Activated CD8-positive, alpha-beta memory T cell treated with anti-CD3 and anti-CD28 coated beads for 24 hours (primary cell): ENCODE measurements at regions not wholly inside any gene's neighbourhood (a gene's known extent, or its start where the extent isn't known, plus 50 kb on each side); places are given as distances from the start of the nearest gene placed in this dataset.

Experiments
- DNase-seq: peaks from one replicate; pipeline ENCODE4 v3.0.0-alpha.2; 2020

DNA sequence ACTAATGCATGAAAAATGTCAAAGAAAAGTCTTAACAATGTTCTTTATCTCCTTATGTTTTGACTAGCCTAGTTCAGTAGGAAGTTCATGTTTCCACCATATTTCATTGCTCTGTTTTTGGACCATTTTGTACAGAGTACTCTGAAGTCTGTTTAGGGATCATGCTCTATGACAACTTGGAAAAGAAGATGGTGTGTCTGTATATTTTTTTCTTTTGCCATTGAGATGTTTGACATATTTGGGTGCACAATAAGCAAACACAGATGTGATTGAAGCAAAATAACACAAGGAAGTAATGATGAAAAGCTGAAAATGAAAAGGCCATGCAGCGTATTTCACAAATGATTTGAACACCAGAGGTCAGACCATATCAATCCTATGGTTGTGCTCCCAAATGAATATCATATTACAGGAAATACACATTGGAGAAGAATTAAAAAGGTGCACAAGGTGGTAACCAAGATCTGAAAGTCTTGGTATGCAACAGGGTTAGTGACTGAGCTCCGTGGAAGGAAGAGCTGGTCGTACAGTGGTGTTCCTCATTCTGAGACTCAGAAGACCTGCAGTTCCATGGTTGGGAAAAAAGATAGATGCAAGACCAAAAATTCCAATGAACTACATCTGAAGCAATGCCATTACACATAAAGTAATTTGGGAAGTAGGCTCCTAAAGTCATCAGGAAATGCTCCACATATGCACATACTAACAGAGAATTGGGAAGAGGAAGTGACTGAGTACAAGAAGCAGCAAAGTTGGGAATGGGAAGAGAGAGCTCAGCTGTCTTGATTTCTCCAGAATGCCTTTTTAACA is 463.5 kb downstream of the LMO4 start:
- no peak for DNase-seq

DNA sequence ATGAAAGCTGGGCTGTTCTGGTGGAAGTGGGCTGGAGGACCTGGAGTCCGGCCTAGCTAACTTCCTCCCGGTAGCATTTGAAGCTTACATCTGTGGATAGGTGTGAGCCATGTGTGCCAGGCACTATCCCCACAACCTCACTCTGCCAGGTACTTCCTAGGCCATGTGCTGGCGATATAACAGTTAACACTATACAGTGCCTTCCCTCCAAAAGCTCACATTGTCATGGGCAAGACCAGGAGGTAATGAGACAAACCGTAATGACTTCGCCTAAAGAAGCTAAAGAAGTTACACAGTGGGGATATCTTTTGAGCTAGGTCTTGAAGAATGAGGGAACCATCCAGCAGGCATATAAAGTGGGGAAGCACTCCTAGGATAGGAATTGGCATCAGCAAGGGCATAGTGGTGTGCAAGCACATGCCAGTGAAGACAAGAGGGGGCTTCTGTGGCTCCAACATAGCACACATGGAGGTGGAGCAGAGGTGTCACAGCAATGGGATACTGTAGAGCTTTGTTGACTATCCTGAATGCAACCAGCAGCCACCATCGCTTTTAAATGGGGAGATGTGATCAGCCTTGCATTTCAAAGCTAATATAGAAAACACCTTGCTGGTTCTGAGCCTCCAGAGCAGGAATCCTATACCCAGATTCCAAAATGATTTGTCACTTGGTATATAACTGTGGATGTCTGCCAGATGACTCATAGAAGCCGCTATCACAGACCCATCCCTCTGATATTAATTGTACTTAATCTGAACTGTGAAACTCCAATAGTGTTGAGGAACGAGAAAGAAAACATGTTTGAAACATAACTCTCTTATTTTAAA is 466.3 kb downstream of the LMO4 start:
- no peak for DNase-seq

DNA sequence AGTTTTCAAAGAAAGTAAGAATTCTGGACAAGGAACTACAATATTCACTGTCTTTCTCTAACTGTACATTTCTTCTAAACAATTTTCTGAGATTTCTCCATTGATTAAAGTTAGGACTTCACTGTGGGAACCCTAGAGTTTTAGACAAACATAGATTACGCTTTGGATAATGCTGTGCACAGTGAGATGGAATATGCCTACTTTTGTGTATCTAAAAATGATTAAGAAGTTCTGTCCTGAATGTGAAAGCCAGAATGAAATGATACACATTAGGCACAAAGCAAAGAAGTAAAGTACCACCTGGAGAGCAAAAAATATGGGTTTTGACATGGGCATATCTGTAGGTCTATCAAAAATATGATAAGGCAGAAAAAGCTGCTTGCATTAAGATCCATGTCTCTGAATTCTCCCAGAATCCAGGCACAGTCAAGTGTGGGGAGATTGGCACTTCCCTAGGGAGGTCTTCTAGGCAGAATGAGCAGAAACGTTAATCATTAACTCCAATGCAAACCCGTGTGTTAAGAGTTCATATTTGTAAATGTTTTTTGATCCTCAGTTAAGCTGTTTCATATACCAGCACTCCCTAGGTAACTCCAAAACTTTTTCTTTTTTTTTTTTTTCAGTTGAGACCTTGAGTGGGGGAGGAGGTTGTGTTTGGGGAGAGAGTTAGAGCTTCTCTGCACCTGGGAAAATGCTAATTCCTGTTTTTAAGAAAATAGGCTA is 467.1 kb downstream of the LMO4 start:
- DNase-seq: no peak

DNA sequence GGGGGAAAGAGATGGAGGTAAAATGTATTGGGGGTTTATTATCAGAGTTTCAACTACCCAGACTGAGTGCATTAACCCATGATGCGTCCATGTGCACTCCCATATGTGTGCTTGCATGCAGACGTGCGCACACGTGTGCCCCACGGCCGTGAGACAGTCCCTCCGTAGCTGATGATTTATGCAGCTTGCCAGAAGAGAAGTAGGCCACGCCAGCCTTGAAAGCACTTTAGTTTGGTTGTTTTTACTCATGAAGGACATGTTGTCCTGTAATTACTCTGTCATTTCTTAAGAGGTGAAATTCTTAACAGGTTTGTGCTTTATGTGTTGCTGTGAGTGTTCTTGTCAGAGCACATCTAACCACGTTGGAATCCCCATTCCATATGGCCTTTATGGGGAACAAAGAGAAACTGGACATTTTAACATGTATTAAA is 467.8 kb downstream of the LMO4 start:
- DNase-seq: no peak

DNA sequence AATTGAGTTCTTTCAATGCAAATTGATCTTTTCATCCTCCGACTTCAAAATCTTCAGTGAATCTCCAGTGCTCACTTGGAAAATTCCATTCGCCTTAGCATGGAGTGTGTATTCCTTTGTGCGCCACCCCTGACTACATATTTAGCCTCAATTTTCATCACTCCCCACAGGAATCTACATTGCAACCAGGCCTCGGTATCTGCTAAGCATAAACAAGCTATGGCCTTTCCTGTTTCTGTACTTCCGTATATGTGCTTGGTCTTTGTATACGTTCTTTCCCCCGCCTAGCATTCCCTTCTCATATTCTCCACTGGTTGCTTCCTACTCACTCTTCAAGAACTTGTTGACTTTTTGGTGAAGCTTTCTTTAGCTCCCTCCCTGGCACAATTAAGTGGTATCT is 470.8 kb downstream of the LMO4 start:
- DNase-seq: no peak

DNA sequence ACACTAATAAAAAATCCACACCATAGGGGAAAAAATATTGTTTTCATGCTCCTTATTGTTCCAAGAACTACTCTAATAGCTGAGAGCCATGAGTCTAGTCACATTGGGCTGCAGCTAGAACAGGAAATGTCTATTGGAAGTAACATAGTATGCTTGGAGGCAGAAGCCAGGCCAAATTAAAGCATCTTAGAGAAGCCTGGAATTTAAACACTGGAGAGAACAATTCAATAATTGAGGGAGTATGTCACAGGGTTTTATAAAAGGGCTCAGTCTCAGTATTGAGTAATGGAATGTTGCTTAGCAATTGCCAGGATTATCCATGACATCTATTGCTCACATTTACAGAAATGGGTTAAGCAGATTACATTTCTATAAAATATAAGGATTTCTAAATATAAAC is 471.3 kb downstream of the LMO4 start:
- DNase-seq: no peak

DNA sequence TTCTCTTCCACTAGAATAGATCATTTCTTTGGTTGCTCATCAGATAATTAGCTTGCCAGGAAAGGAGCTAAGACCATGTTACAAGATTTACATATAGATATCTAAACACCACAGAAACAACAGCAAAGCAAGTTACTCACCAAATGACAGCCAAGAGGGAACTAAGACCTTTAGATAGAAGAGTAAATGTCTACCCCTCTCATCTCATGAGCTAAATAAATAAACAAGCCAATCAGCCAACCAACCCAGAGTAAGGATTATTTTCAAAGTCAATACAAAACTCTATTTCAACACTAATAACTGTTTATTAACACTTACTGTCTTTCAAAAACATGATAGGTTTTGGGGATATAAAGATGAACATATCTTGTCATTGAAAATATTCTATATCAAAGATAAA is 474.7 kb downstream of the LMO4 start:
- no peak for DNase-seq

DNA sequence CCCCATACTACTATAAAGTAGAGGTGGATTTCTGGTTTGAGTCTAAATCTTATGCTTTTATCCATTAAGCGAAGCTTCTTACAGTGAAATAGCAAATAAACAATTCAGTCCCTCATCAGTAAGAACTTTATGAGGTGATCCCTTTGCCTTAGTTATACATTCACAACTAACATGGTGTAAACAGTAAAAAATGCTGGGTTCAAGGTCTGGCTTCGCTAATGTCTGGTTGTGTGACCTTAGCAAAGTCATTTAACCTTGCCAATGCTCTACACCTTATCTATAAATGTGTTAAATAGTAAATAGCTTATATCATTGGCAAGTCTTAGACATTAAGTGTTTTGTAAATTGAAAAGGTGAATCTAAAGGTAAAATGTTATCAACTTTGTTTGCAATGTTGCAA is 475.4 kb downstream of the LMO4 start:
- DNase-seq: no peak

DNA sequence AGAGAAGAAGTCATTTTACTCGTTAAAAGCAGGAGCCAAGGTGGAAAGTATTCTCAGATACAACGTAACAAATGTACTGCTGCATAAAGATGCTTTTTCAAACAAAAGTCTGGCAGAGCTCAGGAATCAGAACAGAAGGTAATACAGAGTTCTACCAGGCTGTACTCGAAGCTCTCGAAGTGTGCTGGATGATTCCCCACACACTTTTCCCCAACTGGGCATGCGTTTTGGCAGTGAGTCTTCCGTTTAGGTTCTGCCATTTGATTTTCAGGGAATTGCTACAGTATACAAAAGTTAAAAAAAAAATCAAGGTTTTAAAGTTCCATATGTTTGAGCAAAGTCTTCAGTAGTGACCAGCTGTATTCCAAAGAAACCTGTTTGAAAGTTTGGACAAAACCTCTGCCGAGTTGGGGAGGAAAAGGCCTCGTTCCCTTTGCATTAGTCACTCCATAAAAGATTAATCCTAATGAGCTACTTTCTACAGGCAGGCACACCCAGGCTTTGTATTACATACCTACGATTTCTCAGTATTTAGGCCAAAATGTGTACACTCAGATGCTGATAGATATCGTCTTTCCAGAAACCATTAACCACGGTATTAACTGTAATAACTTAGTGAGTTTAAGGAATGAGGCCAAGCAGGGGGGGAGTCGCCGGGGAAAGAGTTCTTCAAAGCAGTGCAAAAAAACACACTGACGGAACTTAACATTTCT is 477.1 kb downstream of the LMO4 start:
- no peak for DNase-seq

DNA sequence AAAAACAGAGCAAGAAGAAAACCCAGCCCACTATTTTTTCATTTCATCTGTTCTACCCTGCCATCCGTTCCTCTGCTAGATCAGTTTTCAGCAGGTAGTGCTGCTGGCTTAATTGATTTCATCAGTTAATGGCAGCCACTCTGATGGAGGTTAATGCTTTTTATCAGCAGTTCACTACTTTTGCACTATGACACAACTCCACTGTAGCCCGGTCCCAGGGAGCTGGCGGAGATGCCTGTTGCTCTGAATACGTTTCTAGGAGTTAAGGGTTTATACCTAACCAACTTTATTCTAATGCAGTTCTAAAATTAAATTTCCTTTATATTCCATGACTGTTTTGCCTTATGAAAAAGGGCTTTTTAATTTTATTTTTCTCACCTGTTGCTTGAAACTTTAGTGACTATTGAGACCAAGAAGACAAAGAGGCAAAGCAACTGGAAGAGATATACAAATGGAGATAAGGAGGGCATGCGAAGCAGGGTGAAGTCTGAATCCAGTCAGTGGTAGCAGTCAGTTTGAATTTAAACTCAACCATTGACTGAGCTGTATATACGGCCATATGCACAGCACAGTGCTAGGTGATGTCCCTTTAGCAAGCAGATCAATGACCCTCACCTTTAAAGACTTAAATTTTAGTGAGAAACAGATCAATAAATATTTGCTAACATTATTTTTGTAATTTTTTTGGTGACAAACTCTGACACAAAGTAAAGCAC is 477.9 kb downstream of the LMO4 start:
- DNase-seq: no peak

DNA sequence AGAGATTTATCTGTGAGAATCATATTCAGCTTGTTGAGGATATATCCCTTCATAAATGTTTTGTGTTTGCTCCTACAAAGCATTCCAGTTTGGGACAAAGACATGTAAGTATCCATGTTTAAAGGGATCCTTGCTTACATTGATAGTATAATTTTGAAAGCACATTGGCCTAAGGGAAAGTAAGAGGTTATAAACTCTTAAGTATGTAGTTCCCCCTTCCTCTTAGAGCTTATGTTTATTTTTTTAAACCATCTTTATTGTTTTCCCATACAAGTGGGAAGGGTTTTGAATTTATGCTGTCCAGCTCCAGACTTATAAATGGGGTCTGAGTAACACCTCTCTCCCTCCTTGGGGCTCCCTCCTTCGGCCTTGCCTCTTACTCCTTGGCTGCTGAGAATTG is 481.5 kb downstream of the LMO4 start:
- no peak for DNase-seq

DNA sequence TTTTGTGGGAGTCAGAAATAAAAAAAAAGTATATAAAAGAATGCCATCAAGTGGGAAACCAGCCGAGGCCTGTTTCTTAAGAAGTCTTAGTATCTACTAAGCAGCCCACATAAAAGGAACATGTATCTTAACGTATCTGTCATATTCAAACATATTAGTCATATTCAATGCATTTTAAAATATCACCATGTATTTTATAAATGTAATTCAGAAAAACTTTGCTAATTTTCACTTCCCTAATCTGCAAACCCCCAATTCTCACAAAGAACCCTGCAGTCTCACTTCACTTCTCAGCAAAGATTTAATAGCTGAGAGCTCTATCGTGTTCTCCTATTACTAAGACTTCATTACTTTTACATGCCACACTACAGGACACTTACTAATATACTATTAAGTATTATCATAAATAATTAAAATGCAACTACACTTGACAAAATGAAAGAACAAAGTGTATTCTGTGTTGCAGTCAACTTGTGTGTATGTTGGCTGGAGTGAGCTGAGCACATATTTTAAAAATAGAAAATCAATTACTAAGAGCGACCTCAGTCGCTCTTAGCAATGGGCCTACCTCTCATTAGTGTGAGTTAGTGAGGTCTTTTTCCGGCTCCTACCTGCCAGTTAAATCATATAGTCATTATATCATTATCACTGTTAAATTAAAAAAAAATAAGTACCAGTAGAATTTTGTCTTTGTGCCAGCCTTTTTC is 484.3 kb downstream of the LMO4 start:
- DNase-seq: no peak

DNA sequence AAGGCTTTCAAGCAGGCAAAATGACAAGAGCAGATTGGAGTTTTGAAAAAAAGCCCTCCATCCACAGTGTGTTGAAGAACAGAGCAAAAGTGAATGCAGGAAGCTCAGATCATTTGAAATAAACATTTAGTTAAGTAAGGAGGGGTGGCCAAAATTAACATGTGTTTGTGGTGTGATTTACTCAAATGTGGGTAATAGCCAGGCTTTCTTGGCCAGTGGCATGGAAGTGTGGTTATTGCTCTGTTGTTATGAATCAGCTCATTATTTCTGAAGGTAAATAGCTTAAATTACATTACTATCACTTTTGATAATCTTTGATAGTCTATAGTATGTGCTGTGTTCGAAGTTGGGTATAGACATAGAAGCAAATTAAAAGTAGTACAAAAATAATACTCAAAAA is 485.9 kb downstream of the LMO4 start:
- DNase-seq: no peak

DNA sequence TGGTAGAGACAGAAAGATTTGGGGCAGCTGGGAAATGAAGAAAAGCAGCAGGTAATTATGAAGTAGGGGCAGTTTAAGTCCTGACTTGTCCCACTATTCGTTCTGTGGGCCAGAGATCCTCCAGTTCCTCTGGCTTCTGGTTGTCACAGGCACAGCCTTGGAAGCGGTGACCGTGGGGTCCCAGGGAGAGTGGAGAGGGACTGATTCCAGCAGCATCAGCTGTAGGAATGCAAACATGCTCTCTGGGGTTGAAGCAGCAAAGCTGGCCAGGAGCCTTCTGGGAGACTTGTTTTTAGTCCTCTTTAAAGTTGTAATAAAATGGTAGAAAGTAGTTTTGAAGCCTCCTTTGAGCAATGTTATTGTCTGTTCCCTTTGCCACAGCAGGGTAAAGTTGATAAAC is 488.0 kb downstream of the LMO4 start:
- no peak for DNase-seq

DNA sequence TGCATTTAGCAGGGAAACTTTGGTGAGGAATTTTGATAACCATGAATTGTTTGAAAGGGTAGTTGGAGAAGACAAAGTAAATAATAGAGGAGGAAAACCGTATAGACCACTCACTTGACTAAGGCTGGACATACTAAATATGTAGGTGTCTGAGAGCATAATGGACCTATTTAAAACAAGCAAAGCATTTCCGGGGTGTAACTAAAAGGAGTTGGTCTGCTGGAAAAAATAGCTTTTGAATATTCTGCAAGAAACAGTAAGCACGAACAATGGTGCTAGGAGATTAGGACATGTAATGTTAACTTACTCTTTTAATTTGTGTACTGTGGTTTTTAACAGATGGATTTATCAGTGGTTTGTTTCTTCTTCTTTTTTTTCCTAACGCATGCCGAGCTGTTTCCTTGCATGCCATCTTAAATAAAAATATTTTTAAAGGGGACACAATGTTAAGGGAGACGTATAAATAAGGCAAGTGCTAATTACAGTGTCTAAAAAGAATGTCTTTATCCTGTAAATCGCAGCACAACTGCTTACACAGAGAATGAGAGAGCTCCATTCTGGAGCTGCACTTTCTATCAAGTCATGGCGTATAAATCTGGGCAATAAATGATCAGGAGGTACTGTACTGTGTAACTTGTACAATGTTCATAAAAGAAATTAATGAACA is 492.1 kb downstream of the LMO4 start:
- DNase-seq: no peak

DNA sequence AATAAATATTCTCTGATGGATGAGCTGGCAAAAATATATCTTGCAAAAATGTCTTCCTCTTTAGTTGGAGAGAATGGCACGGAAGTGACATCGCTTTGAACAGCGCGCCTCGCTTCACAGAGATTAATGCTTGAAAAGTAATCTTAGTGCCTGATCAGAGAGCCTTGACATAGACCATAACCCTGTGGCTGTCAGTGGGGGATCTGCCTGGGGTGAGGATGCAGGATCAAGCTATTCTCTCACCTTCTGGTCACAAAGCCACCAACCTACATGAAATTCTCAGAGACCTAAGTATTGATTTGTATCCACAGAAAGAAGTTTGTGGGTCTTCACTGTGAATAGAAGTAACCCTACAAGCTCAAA is 492.6 kb downstream of the LMO4 start:
- DNase-seq: no peak

DNA sequence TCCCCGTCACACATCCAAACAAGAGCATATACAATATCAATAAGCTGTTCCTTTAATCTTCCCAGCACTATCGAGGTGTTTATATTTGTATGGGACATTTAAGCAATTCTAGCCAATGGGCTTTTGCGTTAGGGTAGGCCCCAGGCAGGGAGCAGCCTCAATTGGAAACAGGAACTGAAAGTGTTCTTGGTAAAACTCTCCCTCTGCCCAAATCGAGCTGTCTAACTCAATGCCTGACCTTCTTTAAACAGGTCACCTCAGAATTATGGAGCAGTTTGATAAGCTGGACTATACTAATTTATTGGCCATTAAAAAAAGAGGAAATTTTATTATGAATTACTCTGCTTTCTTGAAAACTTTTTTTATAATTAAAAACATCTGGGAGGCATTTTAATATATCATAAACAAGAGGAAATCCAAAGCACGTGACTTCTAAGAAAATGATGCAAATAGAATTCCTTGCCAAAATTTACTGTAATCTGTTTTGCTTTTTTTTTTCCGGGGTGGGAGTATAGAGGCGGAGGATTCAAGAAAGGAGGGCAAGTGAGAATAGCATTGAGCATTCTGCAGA is 498.1 kb downstream of the LMO4 start:
- no peak for DNase-seq

DNA sequence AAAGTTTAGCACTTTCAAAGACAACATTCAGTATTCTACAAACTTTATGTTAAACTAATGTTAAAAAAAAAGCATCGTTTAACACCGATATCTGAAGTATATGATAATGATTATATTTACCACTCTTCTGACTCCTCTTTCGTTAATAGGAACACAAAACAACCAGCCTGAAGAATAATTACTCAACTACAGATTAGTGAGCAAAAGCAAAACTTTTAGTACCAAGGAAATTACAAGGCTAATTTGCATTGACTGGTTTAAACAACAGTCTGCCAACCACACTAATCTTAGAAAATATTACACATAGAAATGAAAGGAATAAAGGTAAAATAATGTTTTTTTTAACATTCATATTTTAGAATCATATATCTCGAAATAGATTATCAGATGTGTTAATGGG is 500.7 kb downstream of the LMO4 start:
- no peak for DNase-seq

DNA sequence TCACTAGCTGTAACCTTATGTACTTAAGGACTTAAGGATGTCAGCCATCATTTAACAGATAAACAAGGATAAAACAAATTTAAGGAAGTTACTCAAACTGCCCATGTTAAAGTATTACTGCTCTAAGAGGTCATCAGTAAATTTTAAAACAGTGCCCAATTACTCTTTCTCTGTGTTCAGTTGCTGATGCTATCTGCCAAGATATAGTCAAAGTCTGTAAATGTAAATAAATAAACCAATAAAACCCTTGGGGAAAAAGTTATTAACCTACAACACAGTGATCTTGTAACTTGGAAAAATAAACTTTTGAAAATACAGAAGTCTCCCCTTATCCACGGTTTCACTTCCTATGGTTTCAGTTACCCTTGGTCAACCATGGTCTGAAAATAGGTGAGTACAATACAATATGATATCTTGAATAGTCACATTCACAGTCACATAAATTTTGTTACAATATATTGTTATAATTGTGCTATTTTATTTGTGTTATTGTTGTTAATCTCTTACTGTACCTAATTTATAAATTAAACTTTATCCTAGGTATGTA is 501.8 kb downstream of the LMO4 start:
- no peak for DNase-seq

DNA sequence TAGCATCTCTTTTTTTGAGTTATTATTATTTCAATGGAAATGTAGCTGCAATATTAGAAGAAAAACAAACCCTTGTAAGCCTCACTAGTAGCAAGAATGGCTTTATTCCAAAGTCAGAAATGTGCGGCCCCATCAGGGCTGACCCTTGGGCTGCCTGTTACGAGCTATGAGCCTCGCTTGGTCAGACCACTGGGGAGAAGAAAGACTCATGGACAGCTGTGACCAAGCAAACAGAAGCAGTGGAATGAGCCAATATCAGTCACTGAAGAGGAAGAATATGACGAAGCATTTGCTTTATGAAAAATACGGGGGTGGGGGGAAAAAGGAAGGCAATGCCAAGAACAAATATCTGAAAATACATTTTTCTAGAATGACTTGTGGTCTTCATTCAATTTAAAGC is 504.5 kb downstream of the LMO4 start:
- no peak for DNase-seq

DNA sequence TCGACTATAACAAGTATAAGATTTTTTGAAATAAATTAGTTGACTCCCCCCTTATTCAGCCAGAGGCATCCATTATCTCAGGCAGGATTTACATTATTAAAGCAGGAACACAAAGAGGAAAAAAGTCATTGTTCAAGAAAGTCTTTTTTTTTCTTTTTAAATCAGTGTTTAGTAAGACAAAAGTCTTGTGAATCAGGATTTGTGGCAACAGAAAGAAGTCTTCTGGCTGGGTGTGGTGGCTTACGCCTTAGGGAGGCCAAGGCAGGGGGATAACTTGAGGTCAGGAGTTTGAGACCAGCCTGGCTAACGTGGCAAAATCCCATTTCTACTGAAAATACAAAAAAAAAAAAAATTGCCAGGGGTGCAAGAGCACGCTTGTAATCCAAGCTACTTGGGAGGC is 505.5 kb downstream of the LMO4 start:
- no peak for DNase-seq
